SU-DHL-6 (cell line): ENCODE measurements at regions not wholly inside any gene's neighbourhood (a gene's known extent, or its start where the extent isn't known, plus 50 kb on each side); places are given as distances from the start of the nearest gene placed in this dataset.

Source experiments
- H2AFZ ChIP-seq: fragments of 200-600 bp; sonication (generic); 2 replicates; pipeline ENCODE4 v1.6.1; 2014; ENCODE audit warnings: low read depth, mild to moderate bottlenecking, moderate library complexity, mixed read lengths, antibody characterized with exemption, low read length; ENCODE audit not compliant: severe bottlenecking
- H3F3A ChIP-seq: fragments of 200-600 bp; shearing (Covaris generic); 2 replicates; pipeline ENCODE4 v1.6.0; 2016; ENCODE audit warnings: antibody characterized with exemption, mild to moderate bottlenecking; ENCODE audit not compliant: insufficient read depth
- H3K27ac ChIP-seq: fragments of 200-600 bp; sonication (generic); 2 replicates; pipeline ENCODE4 v1.5.1; 2016; ENCODE audit warnings: low read depth, mild to moderate bottlenecking, low read length, moderate library complexity, mixed read lengths
- H3K27me3 ChIP-seq: fragments of 200-600 bp; sonication (generic), shearing (Covaris generic); 2 replicates; pipeline ENCODE4 v1.6.0; 2014; ENCODE audit warnings: mild to moderate bottlenecking, low read length
- H3K36me3 ChIP-seq: fragments of 200-600 bp; sonication (generic); 2 replicates; pipeline ENCODE4 v1.6.1; 2014; ENCODE audit warnings: mild to moderate bottlenecking, low read length, mixed read lengths
- H3K4me2 ChIP-seq: fragments of 300-600, 200-600 bp; shearing (Covaris generic), sonication (generic); 2 replicates; pipeline ENCODE4 v1.6.0; 2014; ENCODE audit warnings: low read length, low read depth, mild to moderate bottlenecking; ENCODE audit not compliant: poor library complexity, severe bottlenecking
- H3K4me3 ChIP-seq: fragments of 200-600 bp; sonication (generic); 2 replicates; pipeline ENCODE4 v1.5.1; 2014; ENCODE audit warnings: antibody characterized with exemption, low read length, mild to moderate bottlenecking, mixed read lengths; ENCODE audit not compliant: insufficient read depth, poor library complexity, severe bottlenecking
- H3K79me2 ChIP-seq: fragments of 200-600 bp; sonication (generic); 2 replicates; pipeline ENCODE4 v1.6.1; 2014; ENCODE audit warnings: mild to moderate bottlenecking, low read length, moderate library complexity; ENCODE audit not compliant: insufficient read depth
- H3K9ac ChIP-seq: fragments of 200-600 bp; sonication (generic); 2 replicates; pipeline ENCODE4 v1.7.0; 2014; ENCODE audit warnings: mild to moderate bottlenecking, low read length
- H3K9me2 ChIP-seq: fragments of 200-600 bp; sonication (generic); replicated peaks from 2 replicates; pipeline ENCODE4 v1.6.1; 2014; ENCODE audit warnings: low read length; ENCODE audit not compliant: insufficient read depth
- H3K9me3 ChIP-seq: fragments of 200-600 bp; sonication (generic); 2 replicates; pipeline ENCODE4 v1.6.1; 2014; ENCODE audit warnings: low read length, mixed read lengths; ENCODE audit not compliant: insufficient read depth
- H4K20me1 ChIP-seq: fragments of 200-600 bp; sonication (generic); 2 replicates; pipeline ENCODE4 v1.6.1; 2014; ENCODE audit warnings: low read depth, mild to moderate bottlenecking, antibody characterized with exemption, low read length, moderate library complexity, mixed read lengths
- CTCF ChIP-seq: fragments of 200-600 bp; sonication (generic); IDR thresholded peaks from one replicate; pipeline ENCODE4 v1.5.1; 2017; ENCODE audit warnings: antibody characterized with exemption, mild to moderate bottlenecking, low read length, moderate library complexity; ENCODE audit not compliant: insufficient read depth, poor library complexity, severe bottlenecking
- EZH2phosphoT487 ChIP-seq: fragments of 200-600 bp; sonication (generic), shearing (Covaris generic); conservative IDR thresholded peaks from 2 replicates; pipeline ENCODE4 v1.6.1; 2018; ENCODE audit warnings: mild to moderate bottlenecking, antibody characterized with exemption, low read length, moderate library complexity, mixed read lengths

DNA sequence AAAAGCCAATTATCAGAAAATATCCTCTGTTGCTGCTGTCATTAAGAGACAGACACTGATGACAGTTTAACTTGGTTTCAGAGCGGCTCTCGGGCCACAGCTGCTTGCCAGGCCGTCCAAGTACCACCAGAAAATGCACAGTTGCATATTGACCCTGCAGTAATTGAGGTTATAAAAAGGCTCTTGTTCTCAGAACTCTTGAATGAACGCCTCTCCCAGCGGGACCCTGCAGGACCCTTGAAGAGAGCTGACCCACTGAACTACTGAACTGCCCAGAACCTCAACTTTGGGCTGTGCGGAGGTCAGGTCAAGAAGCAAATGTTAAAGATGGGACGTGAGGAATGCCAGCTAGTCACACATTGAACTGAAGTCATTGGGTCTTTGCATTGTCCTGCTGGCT lies 1559.0 kb upstream of the SLC10A2 start:
- Histone ChIP-seq H2AFZ (no peak overlapping the region), H3K27ac (no peak overlapping the region), H3K4me2 (no peak overlapping the region), H3K79me2 (no peaks in the 10 kb centered on the region), H3K27me3 (no peaks in the 10 kb centered on the region), H3K9ac (no peak overlapping the region), H3K9me2 (no peaks in the 10 kb centered on the region), H4K20me1 (no peaks in the 10 kb centered on the region), H3K9me3 (no peaks in the 10 kb centered on the region), H3K36me3 (no peaks in the 10 kb centered on the region), H3K4me3 (no peak overlapping the region), H3F3A (no peaks in the 10 kb centered on the region)
- TF ChIP-seq CTCF (no peak), EZH2phosphoT487 (no peak)

DNA sequence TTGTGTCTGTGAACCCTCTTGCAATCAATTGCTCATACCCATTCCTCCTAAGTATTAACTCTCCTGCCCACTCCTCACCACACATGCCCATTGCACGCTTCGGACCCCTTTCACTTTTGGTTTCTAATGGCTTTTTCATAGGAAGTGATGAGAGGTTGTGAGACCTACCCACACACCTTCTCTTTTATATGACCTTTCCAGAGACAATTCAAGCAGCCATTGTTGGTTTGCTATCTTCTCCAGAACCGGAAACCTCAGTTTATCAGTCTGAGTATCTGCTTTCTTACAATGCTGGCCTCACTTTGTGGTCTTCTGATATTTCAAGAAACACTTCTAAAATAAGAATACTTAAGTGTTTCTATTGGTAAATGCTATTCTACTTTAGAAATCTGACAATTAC lies 1550.8 kb upstream of the SLC10A2 start:
- no peaks in the 10 kb centered on the region for H3K9me3 ChIP-seq
- no peak overlapping the region for H3K4me2 ChIP-seq
- no peaks in the 10 kb centered on the region for H3K27me3 ChIP-seq

DNA sequence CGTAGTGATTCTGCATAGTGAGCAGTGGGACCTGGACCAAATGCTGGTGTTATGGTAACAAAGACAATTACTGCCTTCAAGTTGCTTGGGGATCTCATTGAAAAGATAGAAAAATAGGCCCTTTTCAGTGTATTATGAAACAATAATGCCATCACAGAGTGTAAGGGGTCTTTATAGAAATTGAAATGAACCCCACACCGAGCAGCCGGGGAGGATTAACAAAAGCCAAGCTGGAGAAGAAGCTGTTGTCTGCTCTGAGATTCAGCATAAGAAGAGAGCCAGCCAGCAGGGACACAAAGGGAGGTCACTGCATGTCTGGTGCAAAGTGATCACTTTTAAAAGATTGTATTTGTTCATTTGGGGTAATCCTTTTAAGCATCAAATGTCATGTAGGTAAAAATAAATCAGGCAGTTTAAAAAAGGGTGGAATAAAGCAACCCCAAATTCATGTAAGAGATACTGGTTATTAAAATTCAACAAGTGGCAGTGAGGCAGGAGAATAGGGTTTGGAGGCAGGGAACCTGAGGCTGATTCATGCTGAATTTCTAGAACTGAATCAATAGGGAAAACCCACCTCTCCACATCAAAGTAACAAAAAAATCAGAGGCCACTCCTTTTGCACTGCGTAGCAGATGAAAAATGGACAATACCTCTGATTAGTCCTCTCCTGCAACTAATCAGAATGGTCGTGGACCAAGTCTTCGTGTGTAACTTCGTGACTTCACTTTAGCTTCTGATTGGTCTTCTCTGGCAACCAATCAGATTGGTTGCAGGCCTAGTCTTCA lies 1548.3 kb upstream of the SLC10A2 start:
- Histone ChIP-seq H3K9me3 (no peaks in the 10 kb centered on the region), H3K36me3 (no peaks in the 10 kb centered on the region), H3K4me2 (no peak overlapping the region), H3K79me2 (no peaks in the 10 kb centered on the region), H2AFZ (no peak overlapping the region), H3F3A (no peaks in the 10 kb centered on the region), H3K4me3 (no peak overlapping the region), H3K27me3 (no peaks in the 10 kb centered on the region), H4K20me1 (no peaks in the 10 kb centered on the region), H3K9ac (no peak overlapping the region), H3K27ac (no peak overlapping the region), H3K9me2 (no peaks in the 10 kb centered on the region)
- TF ChIP-seq CTCF = no peak
- no peak for TF ChIP-seq EZH2phosphoT487

More for the DNA sequence above, 1550.8 kb upstream of the SLC10A2 start:
- TF ChIP-seq EZH2phosphoT487 (no peak), CTCF (no peak)
- Histone ChIP-seq H3K27ac (no peak overlapping the region), H3K79me2 (no peaks in the 10 kb centered on the region), H4K20me1 (no peaks in the 10 kb centered on the region), H3K4me3 (no peak overlapping the region), H3K36me3 (no peaks in the 10 kb centered on the region), H3K9me2 (no peaks in the 10 kb centered on the region), H3K9ac (no peak overlapping the region), H3F3A (no peaks in the 10 kb centered on the region), H2AFZ (no peak overlapping the region)
